ENCODE measurements at regions not wholly inside any gene's neighbourhood (a gene's known extent, or its start where the extent isn't known, plus 50 kb on each side); places are given as distances from the start of the nearest gene placed in this dataset.

GRCh38 chr2:12957251-12957650 is 240.5 kb downstream of the TRIB2 start:
- no peak overlapping the region for H3K9ac ChIP-seq (ENCODE audit: low read length)
- DNase-seq (no peak), ATAC-seq (ENCODE audit: low read depth) (no peak)
- no peak overlapping the region for H2AFZ ChIP-seq (ENCODE audit: insufficient read depth, low read depth, low read length, poor library complexity, severe bottlenecking)
- Mint-ChIP-seq H3K4me1 (no peaks in the 10 kb centered on the region), H3K4me3 (no peak overlapping the region), H3K27me3 (peaks cover 37% of the 10 kb centered on the region), H3K27ac (no peak overlapping the region), H3K9me3 (ENCODE audit: insufficient read depth) (no peaks in the 10 kb centered on the region)
- TF ChIP-seq EZH2 (IDR thresholded peaks at IDR 0.05; ENCODE audit: borderline replicate concordance, insufficient read depth, low read depth, low read length, poor library complexity, severe bottlenecking) (no peak), CTCF (IDR thresholded peaks at IDR 0.05) (no peak)
- H3K79me2 ChIP-seq (ENCODE audit: control insufficient read depth, insufficient read depth, low read length) = no peaks in the 10 kb centered on the region
- H3K4me3 ChIP-seq (ENCODE audit: control extremely low read depth in 1 of 5, extremely low read depth in 1 of 5, insufficient read depth in 1 of 5, low read depth in 2 of 5, low read length in 4 of 5) = no peak overlapping the region
- H3K27me3 ChIP-seq (replicated peaks in 1 of 4; ENCODE audit: control extremely low read depth in 1 of 4, control insufficient read depth in 3 of 4, insufficient read depth in 4 of 4, low read length in 3 of 4) = peaks cover 0 to 22% (median 3%) of the 10 kb centered on the region in 4 experiments
- no peak overlapping the region for H3K4me2 ChIP-seq (replicated peaks; ENCODE audit: low read depth, low read length, poor library complexity, severe bottlenecking)
- no peak overlapping the region for H3K27ac ChIP-seq (ENCODE audit: low read length in 2 of 2)
- H3K4me1 ChIP-seq (ENCODE audit: control insufficient read depth in 2 of 2, insufficient read depth in 2 of 2, low read length in 2 of 2) = no peaks in the 10 kb centered on the region
- 86% methylated on average over 1 of the region's 3 CpGs for WGBS (ENCODE audit: insufficient coverage)
- intact Hi-C loops (cut with micrococcal nuclease) = no loop called here
- ChIA-PET POLR2A (no interaction called here), CTCF (no interaction called here)
- H4K20me1 ChIP-seq (ENCODE audit: control insufficient read depth, insufficient read depth, low read length, poor library complexity, severe bottlenecking) = no peaks in the 10 kb centered on the region
- H3K9me3 ChIP-seq (ENCODE audit: control extremely low read depth in 1 of 3, control insufficient read depth in 2 of 3, insufficient read depth in 1 of 3, low read length in 2 of 3) = peaks cover 0 to 5% (median 0%) of the 10 kb centered on the region in 3 donors
- no peaks in the 10 kb centered on the region for H3K36me3 ChIP-seq (replicated peaks in 1 of 2; ENCODE audit: control extremely low read depth in 1 of 2, control insufficient read depth in 1 of 2, extremely low read depth in 1 of 2, insufficient read depth in 2 of 2, low read length in 1 of 2)

- H3K9me3 Mint-ChIP-seq (ENCODE audit: insufficient read depth) = no peaks in the 10 kb centered on the region
- Histone ChIP-seq H3K27me3 (replicated peaks in 1 of 4; ENCODE audit: control extremely low read depth in 1 of 4, control insufficient read depth in 3 of 4, insufficient read depth in 4 of 4, low read length in 3 of 4) (peaks cover 0 to 13% (median 5%) of the 10 kb centered on the region in 4 experiments), H3K4me1 (ENCODE audit: control insufficient read depth in 2 of 2, insufficient read depth in 2 of 2, low read length in 2 of 2) (no peaks in the 10 kb centered on the region), H4K20me1 (ENCODE audit: control insufficient read depth, insufficient read depth, low read length, poor library complexity, severe bottlenecking) (no peaks in the 10 kb centered on the region), H3K36me3 (replicated peaks in 1 of 2; ENCODE audit: control extremely low read depth in 1 of 2, control insufficient read depth in 1 of 2, extremely low read depth in 1 of 2, insufficient read depth in 2 of 2, low read length in 1 of 2) (no peaks in the 10 kb centered on the region), H3K27ac (ENCODE audit: low read length in 2 of 2) (no peak overlapping the region), H2AFZ (ENCODE audit: insufficient read depth, low read depth, low read length, poor library complexity, severe bottlenecking) (no peak overlapping the region), H3K79me2 (ENCODE audit: control insufficient read depth, insufficient read depth, low read length) (no peaks in the 10 kb centered on the region), H3K9ac (ENCODE audit: low read length) (no peak overlapping the region), H3K4me2 (replicated peaks; ENCODE audit: low read depth, low read length, poor library complexity, severe bottlenecking) (no peak overlapping the region), H3K9me3 (ENCODE audit: control extremely low read depth in 1 of 3, control insufficient read depth in 2 of 3, insufficient read depth in 1 of 3, low read length in 2 of 3) (peaks cover 0 to 5% (median 0%) of the 10 kb centered on the region in 3 donors), H3K4me3 (ENCODE audit: control extremely low read depth in 1 of 5, extremely low read depth in 1 of 5, insufficient read depth in 1 of 5, low read depth in 2 of 5, low read length in 4 of 5) (no peak overlapping the region)
- ChIA-PET POLR2A (no interaction called here), CTCF (no interaction called here)
- TF ChIP-seq EZH2 (IDR thresholded peaks at IDR 0.05; ENCODE audit: borderline replicate concordance, insufficient read depth, low read depth, low read length, poor library complexity, severe bottlenecking) (no peak), CTCF (IDR thresholded peaks at IDR 0.05) (no peak)
- no peak overlapping the region for H3K4me3 Mint-ChIP-seq
- ATAC-seq (ENCODE audit: low read depth) (no peak), DNase-seq (no peak)
- peaks cover 43% of the 10 kb centered on the region for H3K27me3 Mint-ChIP-seq
- H3K4me1 Mint-ChIP-seq = no peaks in the 10 kb centered on the region
- intact Hi-C loops (cut with micrococcal nuclease) = no loop called here
- H3K27ac Mint-ChIP-seq = no peak overlapping the region
- WGBS (ENCODE audit: insufficient coverage) = no CpG with 5 or more reads among the region's 2 CpGs
Measured at GRCh38 chr2:12959935-12960334, 243.2 kb downstream of the TRIB2 start.

Measured in B cell (primary cell).